Lower lobe of right lung (tissue), 2 donors: ENCODE measurements at regions not wholly inside any gene's neighbourhood (a gene's known extent, or its start where the extent isn't known, plus 50 kb on each side); places are given as distances from the start of the nearest gene placed in this dataset.

ENCODE experiments used
- ATAC-seq, 2 donors: fragments of 200-7000 bp; cut with Tn5 transposase; one replicate each; pipeline ENCODE4 v1.9.1; 2020 to 2022; ENCODE audit warnings: mild to moderate bottlenecking in 2 of 2, moderate library complexity in 2 of 2
- DNase-seq: peaks from one replicate; pipeline ENCODE4 v3.0.0-alpha.2; 2020
- H3K27ac ChIP-seq: fragments of 200-600 bp; one replicate; pipeline ENCODE4 v1.8.0; 2022
- H3K27me3 ChIP-seq: fragments of 200-600 bp; one replicate; pipeline ENCODE4 v1.8.0; 2022; ENCODE audit warnings: low read depth
- H3K36me3 ChIP-seq: fragments of 200-600 bp; one replicate; pipeline ENCODE4 v1.8.0; 2022; ENCODE audit warnings: mild to moderate bottlenecking
- H3K4me1 ChIP-seq: fragments of 200-600 bp; one replicate; pipeline ENCODE4 v1.8.0; 2022
- H3K4me3 ChIP-seq: fragments of 200-600 bp; one replicate; pipeline ENCODE4 v1.8.0; 2022; ENCODE audit warnings: mild to moderate bottlenecking
- H3K9me3 ChIP-seq: fragments of 200-600 bp; one replicate; pipeline ENCODE4 v1.8.0; 2022
- CTCF ChIP-seq: fragments of 200-600 bp; IDR thresholded peaks from one replicate; pipeline ENCODE4 v1.8.0; 2022; ENCODE audit warnings: antibody characterized with exemption, mild to moderate bottlenecking
- intact Hi-C: fragments of 100-400 bp; cut with DNase I; formaldehyde crosslinking; loops from one replicate; pipeline ENCODE4 v1.11.0; 2022
- donor health status: DM: no; HTN: yes; CAD: no; lungs with severe emphysema.

GRCh38 chr15:58235961-58236360 is 97.8 kb downstream of the AQP9 start:
- DNase-seq (no peak), ATAC-seq (no peak)
- TF ChIP-seq CTCF = no peak
- Histone ChIP-seq H3K27me3 (no peaks in the 10 kb centered on the region), H3K9me3 (no peaks in the 10 kb centered on the region), H3K36me3 (no peaks in the 10 kb centered on the region), H3K27ac (no peak overlapping the region), H3K4me1 (no peaks in the 10 kb centered on the region), H3K4me3 (no peak overlapping the region)
- intact Hi-C loops = no loop called here

DNA sequence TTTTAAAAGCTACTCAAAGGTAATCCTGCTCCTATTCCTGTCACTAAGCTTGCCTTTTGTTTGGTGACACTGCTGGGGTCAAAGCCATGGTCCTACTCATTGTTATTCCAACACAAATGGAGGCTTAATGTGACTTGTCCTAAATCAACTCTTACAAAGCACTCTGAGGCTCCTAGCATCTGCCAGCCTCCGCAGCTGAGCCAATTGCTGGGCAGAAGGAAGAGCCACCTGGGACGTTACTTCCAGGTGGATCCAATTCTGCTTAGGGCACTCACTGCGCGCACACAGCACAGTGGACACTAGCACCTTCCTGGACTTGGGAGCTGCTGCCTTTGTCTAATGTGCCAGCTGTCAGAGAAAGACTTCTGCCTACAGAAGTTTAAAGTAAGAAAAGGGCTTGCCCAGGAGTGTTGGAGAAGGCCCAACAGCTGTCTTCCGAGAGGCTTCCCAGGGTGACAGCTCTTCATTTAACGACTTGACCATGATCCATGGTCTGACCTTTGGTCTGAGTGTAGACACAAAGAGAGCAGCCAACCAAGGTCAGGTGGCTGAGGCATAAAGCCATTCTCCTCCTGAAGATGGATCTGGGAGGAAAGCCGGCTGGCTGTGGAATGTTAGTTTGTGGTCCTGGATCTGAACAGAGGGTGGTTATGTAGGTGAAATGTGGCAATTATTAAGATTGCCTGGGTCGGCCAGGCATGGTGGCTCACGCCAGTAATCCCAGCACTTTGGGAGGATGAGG is 102.2 kb downstream of the AQP9 start:
- DNase-seq (no peak), ATAC-seq (no peak)
- H3K36me3 ChIP-seq = no peaks in the 10 kb centered on the region
- no peak for TF ChIP-seq CTCF
- H3K27ac ChIP-seq = no peak overlapping the region
- intact Hi-C loops = no loop called here
- H3K4me1 ChIP-seq = no peaks in the 10 kb centered on the region
- no peaks in the 10 kb centered on the region for H3K9me3 ChIP-seq
- H3K4me3 ChIP-seq = no peak overlapping the region
- no peaks in the 10 kb centered on the region for H3K27me3 ChIP-seq

GRCh38 chr15:58241872-58242271 is 103.7 kb downstream of the AQP9 start:
- ATAC-seq = peak; percentile 87 to 92

DNA sequence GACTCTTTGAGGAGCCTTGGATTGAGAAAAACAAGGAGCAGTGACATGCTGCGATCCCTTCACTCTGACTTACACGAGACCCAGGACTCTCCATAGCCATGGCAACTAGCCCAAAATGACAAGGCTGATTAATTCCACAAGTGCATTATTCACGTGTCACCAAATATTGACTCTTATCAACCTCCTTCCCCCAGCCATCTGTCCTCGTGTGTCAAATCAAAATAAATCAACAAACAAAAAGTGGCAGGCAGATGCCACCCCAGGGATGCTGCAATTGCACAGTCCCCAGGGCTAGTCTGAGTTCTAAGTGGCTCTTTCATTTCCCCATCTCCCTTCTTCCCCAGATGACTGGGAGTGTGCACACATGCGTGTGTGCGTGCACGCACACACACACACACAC is 104.9 kb downstream of the AQP9 start:
- intact Hi-C loops = no loop called here
- peaks cover 7% of the 10 kb centered on the region for H3K4me1 ChIP-seq
- TF ChIP-seq CTCF = no peak
- no peaks in the 10 kb centered on the region for H3K9me3 ChIP-seq
- no peak for ATAC-seq
- DNase-seq = no peak
- H3K27me3 ChIP-seq = no peaks in the 10 kb centered on the region
- no peaks in the 10 kb centered on the region for H3K36me3 ChIP-seq
- H3K27ac ChIP-seq = no peak overlapping the region
- H3K4me3 ChIP-seq = no peak overlapping the region

More at GRCh38 chr15:58241872-58242271, 103.7 kb downstream of the AQP9 start:
- no peak overlapping the region for H3K4me3 ChIP-seq
- intact Hi-C loops = no loop called here
- no peaks in the 10 kb centered on the region for H3K27me3 ChIP-seq
- H3K9me3 ChIP-seq = no peaks in the 10 kb centered on the region
- H3K27ac ChIP-seq = no peak overlapping the region
- no peak for TF ChIP-seq CTCF
- no peaks in the 10 kb centered on the region for H3K36me3 ChIP-seq
- H3K4me1 ChIP-seq = no peaks in the 10 kb centered on the region
- DNase-seq = no peak

- intact Hi-C loops = no loop called here
- H3K9me3 ChIP-seq = no peaks in the 10 kb centered on the region
- no peak overlapping the region for H3K27ac ChIP-seq
- H3K27me3 ChIP-seq = no peaks in the 10 kb centered on the region
- no peak for DNase-seq
- no peaks in the 10 kb centered on the region for H3K36me3 ChIP-seq
- H3K4me3 ChIP-seq = no peak overlapping the region
- ATAC-seq = no peak
- TF ChIP-seq CTCF = no peak
- peaks cover 9% of the 10 kb centered on the region for H3K4me1 ChIP-seq
Measured at GRCh38 chr15:58244536-58244935, 106.4 kb downstream of the AQP9 start.
